OCI-LY3 (cell line): ENCODE measurements at regions not wholly inside any gene's neighbourhood (a gene's known extent, or its start where the extent isn't known, plus 50 kb on each side); places are given as distances from the start of the nearest gene placed in this dataset.

ENCODE experiments used
- H2AFZ ChIP-seq: fragments of 200-600, 300-600 bp; shearing (Covaris generic); 2 replicates; pipeline ENCODE4 v1.6.0; 2014; ENCODE audit warnings: antibody characterized with exemption, low read depth, low read length
- H3K27ac ChIP-seq: fragments of 200-600, 300-600 bp; sonication (generic); 2 replicates; pipeline ENCODE4 v1.5.1; 2014; ENCODE audit warnings: mild to moderate bottlenecking, low read length, moderate library complexity, mixed read lengths
- H3K27me3 ChIP-seq: fragments of 200-600, 300-600 bp; sonication (generic); 2 replicates; pipeline ENCODE4 v1.6.1; 2014; ENCODE audit warnings: low read depth, low read length, mixed read lengths
- H3K36me3 ChIP-seq: fragments of 200-600, 300-600 bp; sonication (generic); replicated peaks from 2 replicates; pipeline ENCODE3; 2014; ENCODE audit warnings: low read depth, low read length, mixed read lengths
- H3K4me1 ChIP-seq: fragments of 300-600, 200-600 bp; sonication (generic); 2 replicates; pipeline ENCODE4 v1.6.1; 2014; ENCODE audit warnings: low read length, mixed read lengths
- H3K4me2 ChIP-seq: fragments of 200-600, 300-600 bp; sonication (generic); 2 replicates; pipeline ENCODE4 v1.6.1; 2014; ENCODE audit warnings: low read length, mixed read lengths
- H3K4me3 ChIP-seq: fragments of 300-600, 200-600 bp; sonication (generic); 2 replicates; pipeline ENCODE4 v1.5.1; 2014; ENCODE audit warnings: antibody characterized with exemption, mild to moderate bottlenecking, low read length, moderate library complexity
- H3K79me2 ChIP-seq: fragments of 300-600, 200-600 bp; shearing (Covaris generic); 2 replicates; pipeline ENCODE4 v1.6.1; 2014; ENCODE audit warnings: mild to moderate bottlenecking, low read length, mixed read lengths
- H3K9ac ChIP-seq: fragments of 300-600, 200-600 bp; shearing (Covaris generic); 2 replicates; pipeline ENCODE4 v1.6.0; 2014; ENCODE audit warnings: mild to moderate bottlenecking, low read length, moderate library complexity
- H3K9me3 ChIP-seq: fragments of 200-600, 300-600 bp; shearing (Covaris generic); 2 replicates; pipeline ENCODE4 v1.6.1; 2014; ENCODE audit warnings: low read length, mixed read lengths; ENCODE audit not compliant: insufficient read depth
- H4K20me1 ChIP-seq: fragments of 200-600, 300-600 bp; sonication (generic); 2 replicates; pipeline ENCODE4 v1.6.1; 2016; ENCODE audit warnings: low read length, mixed read lengths; ENCODE audit not compliant: insufficient read depth
- CTCF ChIP-seq: fragments of 200-600, 300-600 bp; sonication (generic); IDR thresholded peaks from 2 replicates; pipeline ENCODE4 v1.5.1; 2014; ENCODE audit warnings: antibody characterized with exemption, low read length, low read depth
- EZH2phosphoT487 ChIP-seq: fragments of 200-600 bp; shearing (Covaris generic); IDR thresholded peaks from 2 replicates; pipeline ENCODE4 v1.6.1; 2018; ENCODE audit warnings: antibody characterized with exemption, mixed run types, low read depth

- no peak overlapping the region for H3K4me3 ChIP-seq
- no peak overlapping the region for H3K9ac ChIP-seq
- H3K4me2 ChIP-seq, result no peak overlapping the region
- no peak overlapping the region for H3K27ac ChIP-seq
- no peaks in the 10 kb centered on the region for H3K9me3 ChIP-seq
- TF ChIP-seq EZH2phosphoT487 (no peak), CTCF (no peak)
- no peaks in the 10 kb centered on the region for H4K20me1 ChIP-seq
- no peak overlapping the region for H2AFZ ChIP-seq
- no peaks in the 10 kb centered on the region for H3K79me2 ChIP-seq
- no peaks in the 10 kb centered on the region for H3K4me1 ChIP-seq
- peaks cover 3% of the 10 kb centered on the region; the same call in 1 of the 2 replicates for H3K27me3 ChIP-seq
- H3K36me3 ChIP-seq, result no peaks in the 10 kb centered on the region
These were observed 240.3 kb upstream of the N4BP1 start for GRCh38 chr16:48850097-48850770.

- no peak overlapping the region for H3K27ac ChIP-seq
- H3K36me3 ChIP-seq, result no peaks in the 10 kb centered on the region
- H2AFZ ChIP-seq, result no peak overlapping the region
- no peak overlapping the region for H3K9ac ChIP-seq
- H4K20me1 ChIP-seq, result no peaks in the 10 kb centered on the region
- no peaks in the 10 kb centered on the region for H3K79me2 ChIP-seq
- no peak overlapping the region for H3K4me3 ChIP-seq
- H3K9me3 ChIP-seq, result no peaks in the 10 kb centered on the region
- H3K4me1 ChIP-seq, result no peaks in the 10 kb centered on the region
- TF ChIP-seq EZH2phosphoT487 (no peak), CTCF (no peak)
- H3K4me2 ChIP-seq, result no peak overlapping the region
- no peaks in the 10 kb centered on the region for H3K27me3 ChIP-seq
These were observed 236.3 kb upstream of the N4BP1 start for GRCh38 chr16:48846277-48846676.

- no peak overlapping the region for H3K4me2 ChIP-seq
- H3K27me3 ChIP-seq, result no peaks in the 10 kb centered on the region
- no peaks in the 10 kb centered on the region for H4K20me1 ChIP-seq
- H3K36me3 ChIP-seq, result no peaks in the 10 kb centered on the region
- TF ChIP-seq CTCF, result no peak
- no peak for TF ChIP-seq EZH2phosphoT487
- H3K9ac ChIP-seq, result no peak overlapping the region
- no peak overlapping the region for H3K27ac ChIP-seq
- no peaks in the 10 kb centered on the region for H3K4me1 ChIP-seq
- H2AFZ ChIP-seq, result no peak overlapping the region
- no peaks in the 10 kb centered on the region for H3K79me2 ChIP-seq
- no peak overlapping the region for H3K4me3 ChIP-seq
- H3K9me3 ChIP-seq, result no peaks in the 10 kb centered on the region
These were observed 235.3 kb upstream of the N4BP1 start for GRCh38 chr16:48845261-48845660.

GRCh38 chr16:48838349-48838748 is 228.4 kb upstream of the N4BP1 start:
- H4K20me1 ChIP-seq, result no peaks in the 10 kb centered on the region
- no peaks in the 10 kb centered on the region for H3K27me3 ChIP-seq
- no peak overlapping the region for H3K4me2 ChIP-seq
- no peak overlapping the region for H2AFZ ChIP-seq
- H3K36me3 ChIP-seq, result no peaks in the 10 kb centered on the region
- H3K79me2 ChIP-seq, result no peaks in the 10 kb centered on the region
- no peak overlapping the region for H3K4me3 ChIP-seq
- no peak overlapping the region for H3K27ac ChIP-seq
- H3K9me3 ChIP-seq, result no peaks in the 10 kb centered on the region
- no peaks in the 10 kb centered on the region for H3K4me1 ChIP-seq
- H3K9ac ChIP-seq, result no peak overlapping the region
- no peak for TF ChIP-seq EZH2phosphoT487
- TF ChIP-seq CTCF, result no peak
